HG03460 (cell line): ENCODE measurements at regions not wholly inside any gene's neighbourhood (a gene's known extent, or its start where the extent isn't known, plus 50 kb on each side); places are given as distances from the start of the nearest gene placed in this dataset.
"Not testable (repeated sequence)": the region's sequence is repeated elsewhere in the genome, so short reads cannot be mapped to it uniquely, and the experiment has no call there.

Source experiments
- ATAC-seq: cut with Tn5 transposase; IDR thresholded peaks from one replicate; pipeline ENCODE4 v1.9.1; 2021; ENCODE audit not compliant: unreplicated experiment

DNA sequence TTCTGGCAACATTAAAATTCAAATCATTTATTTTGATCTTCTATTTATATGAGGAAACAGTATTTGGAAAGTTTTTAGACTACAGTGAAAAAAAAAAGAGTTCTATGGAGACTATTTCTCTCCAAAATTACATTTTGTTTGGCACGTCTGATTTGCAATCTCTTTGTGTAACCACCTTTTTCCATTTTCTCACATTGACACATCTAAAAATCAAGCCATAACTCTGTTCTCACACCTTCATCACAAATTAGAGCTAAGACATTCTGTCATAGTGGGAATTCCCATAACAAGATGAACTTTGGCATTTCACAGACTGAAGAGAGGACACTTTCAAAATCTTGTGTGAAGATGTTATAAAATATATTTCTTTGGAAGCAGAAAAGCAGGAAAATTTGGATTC is 468.9 kb downstream of the GRIA2 start:
- no peak for ATAC-seq

DNA sequence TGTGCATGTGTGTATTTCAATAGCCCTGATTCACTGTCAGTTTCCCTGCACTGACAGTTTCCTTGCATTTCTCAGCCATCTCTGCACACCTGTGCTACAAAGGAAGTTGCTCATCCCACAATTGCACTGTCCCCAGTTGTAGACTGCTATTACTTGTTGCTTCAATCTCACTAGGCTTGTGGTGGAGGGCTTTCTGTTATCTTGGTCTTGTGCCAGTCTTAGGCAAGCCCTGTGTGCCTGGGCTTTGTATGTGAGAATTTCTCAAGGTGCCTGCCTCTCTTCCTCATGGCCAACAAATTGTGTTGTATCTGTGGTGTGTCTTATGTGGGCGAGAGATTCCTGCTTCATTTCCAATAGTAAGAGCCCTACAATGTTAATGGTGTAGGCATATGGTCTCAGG is 467.4 kb downstream of the GRIA2 start:
- ATAC-seq = no peak

GRCh38 chr4:157679326-157679725 is 458.8 kb downstream of the GRIA2 start:
- not testable (repeated sequence) for ATAC-seq

- no peak for ATAC-seq
Measured at GRCh38 chr4:157678478-157678877, 457.9 kb downstream of the GRIA2 start.

DNA sequence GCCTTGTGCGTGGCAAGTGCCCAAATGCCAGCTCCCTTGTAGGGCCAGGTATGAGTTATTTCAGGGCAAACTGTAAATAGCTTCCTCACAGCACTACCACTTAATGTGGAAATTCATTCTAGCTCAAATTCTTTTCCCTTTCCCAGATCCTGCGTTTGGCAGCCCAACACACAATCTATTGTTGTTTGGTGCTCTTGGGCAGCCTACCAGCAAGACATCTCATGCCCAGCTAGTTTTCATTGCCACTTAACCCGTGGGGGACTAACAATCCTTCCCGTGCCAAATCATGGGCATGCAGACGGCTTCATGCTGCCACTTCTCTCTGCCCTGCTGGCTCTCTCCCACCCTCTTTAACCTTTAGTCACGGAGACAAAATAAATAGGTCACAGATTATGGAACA is 454.2 kb downstream of the GRIA2 start:
- ATAC-seq = no peak

DNA sequence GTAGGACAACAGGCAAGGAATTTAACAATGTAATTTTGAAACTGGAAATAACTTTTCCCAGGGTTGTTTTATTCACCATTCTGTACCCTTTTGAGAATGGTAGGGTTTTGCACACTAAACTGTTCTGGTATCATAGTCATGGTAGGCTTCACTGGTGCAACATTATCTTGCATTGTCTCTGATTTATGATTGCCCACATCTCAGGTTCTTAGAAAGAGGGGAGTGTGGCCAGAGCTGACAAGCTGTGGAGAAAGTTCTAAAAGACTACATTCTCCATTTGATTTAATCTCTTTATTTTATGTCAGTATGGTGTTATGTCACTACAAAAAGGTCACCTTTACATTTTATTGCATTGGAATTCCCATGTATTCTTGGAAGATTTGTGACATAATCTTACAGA is 447.3 kb downstream of the GRIA2 start:
- ATAC-seq = no peak

DNA sequence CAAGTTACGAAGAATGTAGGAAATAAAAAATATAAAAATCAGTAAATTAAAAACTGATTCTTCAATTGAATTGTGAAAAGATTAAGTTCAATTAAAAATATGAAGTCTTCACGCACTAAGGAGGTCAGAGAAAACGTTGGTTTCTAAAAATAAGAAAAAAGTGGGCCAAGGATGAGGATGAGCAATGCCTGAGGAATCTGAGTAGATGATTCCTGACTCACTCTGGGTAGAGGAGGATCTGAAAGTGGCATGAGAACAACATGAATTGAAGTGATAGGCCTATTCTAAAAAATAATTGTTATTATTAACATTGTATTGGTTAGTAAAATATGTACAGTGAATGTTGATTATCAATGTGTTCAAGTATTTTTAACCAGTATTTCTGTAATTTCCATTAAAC is 444.2 kb downstream of the GRIA2 start:
- no peak for ATAC-seq

DNA sequence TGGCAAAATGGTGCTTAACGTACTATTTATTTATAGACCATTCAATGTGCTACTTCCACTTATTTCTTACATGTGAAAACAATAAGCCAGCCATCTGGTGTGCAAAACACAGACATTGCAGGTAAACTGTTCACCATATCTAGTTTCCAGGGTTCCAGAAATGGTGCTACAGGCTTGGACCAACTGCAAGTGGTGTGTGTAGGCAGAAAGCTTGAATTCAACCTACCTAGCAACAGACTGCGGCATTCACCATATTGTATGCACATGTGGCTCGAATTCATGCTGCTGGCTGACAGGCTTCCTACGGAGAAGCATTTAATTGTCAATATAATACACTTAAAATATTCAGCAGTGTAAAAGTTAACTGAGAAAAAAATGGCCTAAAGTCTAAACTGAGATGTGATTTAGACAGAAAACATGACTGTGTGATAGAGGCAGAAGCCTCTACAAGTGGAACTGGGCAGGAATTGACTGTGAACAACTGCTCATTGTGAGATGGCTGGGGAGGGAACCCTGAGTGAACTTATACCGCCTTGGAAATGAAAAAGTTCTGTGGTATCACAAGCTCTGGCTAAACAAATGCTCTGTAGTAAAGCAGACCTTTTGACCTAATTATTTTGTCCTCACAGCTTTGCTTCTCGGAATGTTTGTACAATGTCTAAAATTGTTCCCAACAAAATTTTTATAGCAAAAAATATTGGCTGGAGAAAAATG is 434.7 kb downstream of the GRIA2 start:
- no peak for ATAC-seq

DNA sequence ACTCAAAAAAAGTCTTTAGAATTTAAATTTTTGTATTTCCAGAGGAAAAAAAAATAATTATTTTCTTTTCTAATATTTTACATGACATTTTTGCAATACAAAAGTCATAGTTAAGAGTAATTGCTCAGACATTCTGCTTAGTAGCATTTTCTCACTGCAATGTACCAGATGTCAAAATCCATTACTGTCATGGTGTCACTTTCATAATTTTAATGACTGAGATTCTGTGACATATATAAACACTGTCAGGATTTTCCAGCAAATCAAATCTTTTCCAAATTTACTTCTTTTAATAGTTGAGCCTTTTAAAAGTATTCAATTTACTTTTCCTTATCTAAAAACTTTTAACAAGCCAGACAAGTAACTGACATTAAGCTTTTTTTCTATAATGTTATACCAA is 422.7 kb downstream of the GRIA2 start:
- ATAC-seq = no peak

GRCh38 chr4:157634057-157634456 is 413.5 kb downstream of the GRIA2 start:
- no peak for ATAC-seq

DNA sequence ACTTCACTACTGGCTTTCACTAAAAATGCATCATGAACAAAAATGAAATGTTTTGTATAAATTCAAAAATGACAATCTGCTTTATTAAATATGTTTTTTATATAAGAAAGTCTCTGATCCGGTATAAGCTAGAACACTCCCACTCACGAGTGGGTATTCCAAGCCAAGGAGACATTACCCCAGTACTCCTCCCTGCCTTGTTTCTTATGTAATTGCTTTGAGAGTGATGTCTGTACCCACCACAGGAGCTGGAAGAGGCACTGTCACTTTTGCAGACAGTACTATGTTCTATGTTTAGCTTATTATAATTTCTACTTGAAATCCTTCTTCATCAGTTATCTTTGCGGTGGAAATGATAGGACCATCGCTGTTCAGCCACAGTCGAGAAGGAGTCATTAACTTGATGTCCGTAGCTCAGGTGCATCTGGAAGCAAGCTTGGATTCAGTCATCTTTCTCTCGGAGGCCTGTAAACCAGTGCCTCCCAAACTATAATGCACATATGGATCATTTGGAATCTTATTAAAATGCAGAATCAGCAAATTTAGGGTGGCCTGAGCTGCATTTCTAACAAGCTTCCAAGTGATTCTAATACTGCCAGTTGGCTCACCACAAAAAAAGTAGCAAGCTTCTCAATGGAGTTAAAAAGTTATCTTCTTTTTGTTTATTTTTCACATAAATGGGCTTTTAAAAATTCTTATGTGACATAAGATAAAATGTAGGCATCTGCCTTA is 396.4 kb downstream of the GRIA2 start:
- ATAC-seq = no peak

DNA sequence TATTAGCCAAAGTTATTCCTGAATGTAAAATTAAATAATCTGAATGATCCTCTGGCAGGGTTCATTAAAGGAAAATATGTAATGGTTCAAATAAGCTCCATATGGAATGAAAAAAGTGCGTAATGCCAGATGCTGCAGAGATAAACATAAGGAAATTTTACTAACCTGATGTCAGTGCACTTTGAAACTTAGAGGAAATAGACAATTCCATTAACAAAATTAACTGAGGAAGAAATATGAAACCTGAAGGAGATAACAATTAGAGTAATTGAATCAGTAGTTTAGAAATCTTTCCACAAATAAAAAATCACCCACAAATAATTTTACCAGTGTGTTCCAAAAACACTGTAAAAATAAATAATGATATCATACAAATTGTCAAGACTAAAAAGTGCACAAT is 387.5 kb downstream of the GRIA2 start:
- ATAC-seq = no peak

- no peak for ATAC-seq
Measured at GRCh38 chr4:157600583-157600982, 380.1 kb downstream of the GRIA2 start.

GRCh38 chr4:157591245-157591644 is 370.7 kb downstream of the GRIA2 start:
- no peak for ATAC-seq

GRCh38 chr4:157590679-157591078 is 370.2 kb downstream of the GRIA2 start:
- ATAC-seq = no peak

DNA sequence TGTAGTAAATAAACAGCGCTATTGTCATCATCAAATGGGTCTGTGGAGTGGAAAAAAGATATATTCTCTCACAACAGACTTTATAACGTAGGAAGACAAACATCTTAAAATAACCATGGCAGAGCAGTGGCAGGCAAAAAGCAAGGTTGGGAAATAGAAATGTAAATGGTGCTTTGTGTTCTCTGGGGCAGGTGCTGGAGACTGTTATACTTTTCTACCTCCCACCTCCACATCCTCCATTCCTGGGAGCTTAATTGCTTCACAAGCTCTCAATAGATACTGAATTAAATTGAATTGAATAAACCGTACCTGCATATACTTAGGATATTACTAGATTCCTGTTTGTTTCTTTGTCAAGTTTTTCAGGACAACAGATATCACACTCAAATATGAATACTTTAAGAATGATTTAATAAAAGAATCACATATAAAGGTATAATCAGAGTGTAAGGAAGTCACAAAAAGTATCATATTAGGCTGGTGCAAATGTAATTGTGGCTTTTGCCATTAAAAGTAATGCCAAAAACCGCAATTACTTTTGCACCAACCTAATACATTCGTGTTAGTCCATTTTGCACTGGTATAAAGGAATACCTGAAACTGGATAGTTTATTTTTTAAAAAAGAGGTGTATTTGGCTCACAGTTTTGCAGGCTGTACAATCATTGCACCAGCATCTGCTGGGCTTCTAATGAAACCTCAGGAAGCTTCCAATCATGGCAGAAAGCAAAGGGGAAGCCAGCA is 367.3 kb downstream of the GRIA2 start:
- no peak for ATAC-seq

GRCh38 chr4:157582141-157582540 is 361.6 kb downstream of the GRIA2 start:
- no peak for ATAC-seq

DNA sequence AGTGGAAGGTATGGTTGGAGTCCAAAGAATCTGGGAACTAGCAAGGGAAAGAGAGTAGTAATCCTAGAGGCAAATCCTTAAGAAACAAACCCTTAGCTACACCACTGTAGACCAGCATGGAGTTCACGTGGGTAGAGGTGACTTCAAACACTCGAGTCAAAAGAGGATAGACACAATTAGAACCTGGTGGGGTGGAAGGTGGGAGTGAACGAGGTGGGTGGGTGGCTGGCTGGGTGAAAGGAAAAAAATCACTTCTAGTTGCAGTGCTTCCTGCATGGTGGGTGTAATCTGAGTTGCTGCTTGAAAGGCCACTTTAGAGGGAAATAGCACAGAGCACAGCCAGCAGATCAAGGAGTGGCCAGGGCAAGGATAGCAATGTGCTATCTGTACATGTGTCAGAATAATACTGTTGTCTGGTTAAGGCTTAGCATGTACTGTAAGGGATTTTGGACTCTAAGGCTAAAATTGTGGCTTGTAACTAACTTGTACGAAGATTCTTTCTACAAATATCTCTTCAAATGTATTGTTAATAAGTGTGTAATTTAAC is 356.2 kb downstream of the GRIA2 start:
- ATAC-seq = no peak

DNA sequence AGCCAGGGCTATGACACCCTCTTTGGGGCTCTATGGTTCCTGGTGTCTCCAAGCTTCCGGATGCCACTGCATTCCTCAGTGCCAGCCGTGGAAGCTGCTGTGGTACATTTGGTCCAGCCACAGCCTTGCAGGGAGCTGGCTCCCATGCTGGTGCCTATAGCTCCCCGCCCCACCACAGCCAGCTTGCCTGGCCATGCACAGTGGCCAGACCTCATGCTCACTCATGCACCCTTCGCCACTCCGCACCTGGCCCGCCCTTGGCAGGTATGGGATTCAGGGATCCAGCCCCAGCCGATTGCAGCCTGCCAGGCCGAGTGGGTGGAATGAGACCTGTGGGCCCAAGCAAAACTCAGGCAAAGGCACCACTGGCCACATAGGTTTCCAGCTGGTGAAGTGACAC is 354.8 kb downstream of the GRIA2 start:
- ATAC-seq = no peak

DNA sequence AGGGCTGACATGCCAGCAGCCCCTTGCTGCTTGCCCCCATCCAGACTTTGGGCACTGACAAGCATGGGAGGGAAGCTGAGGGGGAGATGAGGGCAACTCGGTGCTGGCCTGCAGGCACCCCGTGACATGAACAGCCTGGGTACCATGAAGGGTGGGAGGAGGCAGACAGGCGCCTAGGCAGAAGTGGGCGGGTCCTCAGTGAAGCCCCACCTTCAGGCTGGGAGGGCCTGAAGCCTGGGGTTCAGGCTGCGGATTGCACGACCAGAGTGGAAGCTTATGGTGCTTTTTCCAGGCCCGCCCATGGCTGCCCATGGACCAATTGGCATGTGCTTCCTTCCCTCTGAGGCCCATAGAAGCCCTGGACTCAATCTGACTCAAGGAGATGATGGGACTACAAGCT is 354.1 kb downstream of the GRIA2 start:
- no peak for ATAC-seq

GRCh38 chr4:157572951-157573350 is 352.4 kb downstream of the GRIA2 start:
- ATAC-seq = no peak

- ATAC-seq = no peak
Measured at GRCh38 chr4:157572284-157572683, 351.8 kb downstream of the GRIA2 start.
